ENCODE measurements at regions not wholly inside any gene's neighbourhood (a gene's known extent, or its start where the extent isn't known, plus 50 kb on each side); places are given as distances from the start of the nearest gene placed in this dataset.

- no peak for TF ChIP-seq CTCF (IDR thresholded peaks at IDR 0.05)
- TF ChIP-seq POLR2A (IDR thresholded peaks at IDR 0.05) = no peak
Measured at GRCh38 chr3:80807577-80807976, 953.9 kb downstream of the GBE1 start.

Measured in heart left ventricle (tissue), 13 donors.